CD4-positive, CD25-positive, alpha-beta regulatory T cell (primary cell): ENCODE measurements at regions not wholly inside any gene's neighbourhood (a gene's known extent, or its start where the extent isn't known, plus 50 kb on each side); places are given as distances from the start of the nearest gene placed in this dataset.

Source experiments
- ATAC-seq, 2 donors: fragments of 150-1000 bp; cut with Tn5 transposase; one replicate each; pipeline ENCODE4 v1.10.0; 2021; ENCODE audit warnings: low read depth in 2 of 2, moderate number of reproducible peaks in 2 of 2, moderate library complexity in 1 of 2
- DNase-seq, 3 donors: peaks; one replicate each; pipeline versions ENCODE4 v3.0.0 to v3.0.0-alpha.2; 2012 to 2022; ENCODE audit warnings: mixed read lengths in 1 of 3
- H3K27ac ChIP-seq: one replicate; pipeline ENCODE4 v1.7.0; 2013; ENCODE audit warnings: mild to moderate bottlenecking, low read length; ENCODE audit not compliant: insufficient read depth, poor library complexity, severe bottlenecking
- H3K27me3 ChIP-seq: one replicate; pipeline ENCODE4 v1.7.0; 2013; ENCODE audit warnings: low read length; ENCODE audit not compliant: control insufficient read depth, insufficient read depth
- H3K36me3 ChIP-seq: one replicate; pipeline ENCODE4 v1.7.0; 2013; ENCODE audit warnings: mild to moderate bottlenecking, low read length, moderate library complexity; ENCODE audit not compliant: control insufficient read depth, insufficient read depth
- H3K4me1 ChIP-seq: 2 replicates; pipeline ENCODE4 v1.7.0; 2013; ENCODE audit warnings: mild to moderate bottlenecking, low read length; ENCODE audit not compliant: insufficient read depth, control insufficient read depth, poor library complexity, severe bottlenecking
- H3K4me3 ChIP-seq: one replicate; pipeline ENCODE4 v1.7.0; 2013; ENCODE audit warnings: low read depth, mild to moderate bottlenecking, low read length, moderate library complexity
- H3K9me3 ChIP-seq, 2 experiments: 1 replicate in 1 of 2; 2 replicates in 1 of 2; pipeline ENCODE4 v1.7.0; 2013; ENCODE audit warnings: low read length in 2 of 2, mild to moderate bottlenecking in 1 of 2, moderate library complexity in 1 of 2; ENCODE audit not compliant: control insufficient read depth in 2 of 2
- H3K27ac Mint-ChIP-seq, 3 donors: one replicate each; pipeline ENCODE4 v1.8.0; 2020 to 2022; ENCODE audit warnings: mild to moderate bottlenecking in 3 of 3, mixed read lengths in 3 of 3, moderate library complexity in 2 of 3
- H3K27me3 Mint-ChIP-seq: one replicate; pipeline ENCODE4 v1.8.0; 2022; ENCODE audit warnings: mild to moderate bottlenecking, mixed read lengths
- H3K36me3 Mint-ChIP-seq: one replicate; pipeline ENCODE4 v1.8.0; 2020; ENCODE audit warnings: mixed read lengths
- H3K4me1 Mint-ChIP-seq, 4 donors: one replicate each; pipeline ENCODE4 v1.8.0; 2020 to 2022; ENCODE audit warnings: mixed read lengths in 4 of 4, mild to moderate bottlenecking in 1 of 4
- H3K4me3 Mint-ChIP-seq, 4 donors: one replicate each; pipeline ENCODE4 v1.8.0; 2020 to 2022; ENCODE audit warnings: mild to moderate bottlenecking in 4 of 4, mixed read lengths in 4 of 4, moderate library complexity in 3 of 4
- H3K9me3 Mint-ChIP-seq, 7 donors: one replicate each; pipeline ENCODE4 v1.8.0; 2020 to 2022; ENCODE audit warnings: mixed read lengths in 7 of 7, mild to moderate bottlenecking in 3 of 7, moderate library complexity in 2 of 7

GRCh38 chr6:50271266-50271665 is 221.5 kb upstream of the DEFB112 start:
- no peaks in the 10 kb centered on the region for H3K27me3 Mint-ChIP-seq
- H3K4me3 Mint-ChIP-seq = no peak overlapping the region
- DNase-seq (no peak), ATAC-seq (no peak)
- Histone ChIP-seq H3K4me1 (no peaks in the 10 kb centered on the region), H3K9me3 (no peaks in the 10 kb centered on the region), H3K27ac (no peak overlapping the region), H3K4me3 (no peak overlapping the region), H3K27me3 (no peaks in the 10 kb centered on the region), H3K36me3 (no peaks in the 10 kb centered on the region)
- H3K9me3 Mint-ChIP-seq = peaks cover 0 to 13% (median 6%) of the 10 kb centered on the region in 7 donors
- H3K36me3 Mint-ChIP-seq = no peaks in the 10 kb centered on the region
- no peaks in the 10 kb centered on the region for H3K4me1 Mint-ChIP-seq
- no peak overlapping the region for H3K27ac Mint-ChIP-seq

DNA sequence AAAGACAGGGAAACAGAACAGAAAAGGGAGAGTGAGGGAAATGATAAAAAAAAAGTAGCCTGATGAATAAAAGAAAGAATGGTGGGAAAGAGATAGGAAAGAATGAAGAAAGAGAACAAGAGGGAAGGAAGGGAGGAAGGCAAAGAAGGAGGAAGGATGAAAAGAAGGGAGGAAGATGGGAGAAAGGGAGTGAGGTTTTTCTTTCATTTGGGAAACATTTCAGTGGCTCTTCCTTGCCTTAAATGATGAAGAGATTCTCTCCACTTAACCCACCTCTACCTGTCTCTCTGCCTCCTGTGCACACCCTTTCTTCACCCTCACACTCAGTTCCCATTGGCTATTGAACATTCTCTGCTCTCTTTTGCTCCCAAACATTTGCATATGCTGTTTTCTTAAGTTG is 222.1 kb upstream of the DEFB112 start:
- Histone ChIP-seq H3K36me3 (no peaks in the 10 kb centered on the region), H3K4me1 (no peaks in the 10 kb centered on the region), H3K27ac (no peak overlapping the region), H3K9me3 (no peaks in the 10 kb centered on the region), H3K27me3 (no peaks in the 10 kb centered on the region), H3K4me3 (no peak overlapping the region)
- H3K27ac Mint-ChIP-seq = no peak overlapping the region
- ATAC-seq (no peak), DNase-seq (no peak)
- H3K4me1 Mint-ChIP-seq = no peaks in the 10 kb centered on the region
- no peaks in the 10 kb centered on the region for H3K27me3 Mint-ChIP-seq
- H3K4me3 Mint-ChIP-seq = no peak overlapping the region
- H3K36me3 Mint-ChIP-seq = no peaks in the 10 kb centered on the region
- H3K9me3 Mint-ChIP-seq = peaks cover 0 to 13% (median 6%) of the 10 kb centered on the region in 7 donors

DNA sequence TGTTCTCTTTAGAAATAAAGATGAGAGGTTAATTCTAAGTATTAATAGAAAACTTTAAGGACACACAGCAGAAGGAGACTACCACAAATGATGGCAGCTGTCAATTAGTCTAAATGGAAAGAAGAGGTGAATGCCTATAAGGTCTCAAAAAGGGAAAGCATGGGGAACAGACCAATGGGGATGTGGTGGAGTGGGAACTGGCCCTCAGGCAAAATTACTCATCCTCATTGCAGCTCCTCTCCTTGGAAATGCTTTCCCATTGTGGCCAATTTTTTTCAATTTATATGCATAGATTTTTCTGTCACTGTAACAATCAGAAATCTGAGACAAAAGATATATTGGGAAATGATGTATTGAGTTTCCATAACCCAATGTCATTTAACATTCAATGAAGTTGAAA is 222.9 kb upstream of the DEFB112 start:
- H3K36me3 ChIP-seq = no peaks in the 10 kb centered on the region
- H3K4me1 ChIP-seq = no peaks in the 10 kb centered on the region
- ATAC-seq (no peak), DNase-seq (no peak)
- peaks cover 0 to 11% (median 6%) of the 10 kb centered on the region in 7 donors for H3K9me3 Mint-ChIP-seq
- no peak overlapping the region for H3K4me3 ChIP-seq
- no peaks in the 10 kb centered on the region for H3K9me3 ChIP-seq
- no peaks in the 10 kb centered on the region for H3K4me1 Mint-ChIP-seq
- H3K36me3 Mint-ChIP-seq = no peaks in the 10 kb centered on the region
- H3K27ac Mint-ChIP-seq = no peak overlapping the region
- H3K4me3 Mint-ChIP-seq = no peak overlapping the region
- no peak overlapping the region for H3K27ac ChIP-seq
- no peaks in the 10 kb centered on the region for H3K27me3 ChIP-seq
- no peaks in the 10 kb centered on the region for H3K27me3 Mint-ChIP-seq

DNA sequence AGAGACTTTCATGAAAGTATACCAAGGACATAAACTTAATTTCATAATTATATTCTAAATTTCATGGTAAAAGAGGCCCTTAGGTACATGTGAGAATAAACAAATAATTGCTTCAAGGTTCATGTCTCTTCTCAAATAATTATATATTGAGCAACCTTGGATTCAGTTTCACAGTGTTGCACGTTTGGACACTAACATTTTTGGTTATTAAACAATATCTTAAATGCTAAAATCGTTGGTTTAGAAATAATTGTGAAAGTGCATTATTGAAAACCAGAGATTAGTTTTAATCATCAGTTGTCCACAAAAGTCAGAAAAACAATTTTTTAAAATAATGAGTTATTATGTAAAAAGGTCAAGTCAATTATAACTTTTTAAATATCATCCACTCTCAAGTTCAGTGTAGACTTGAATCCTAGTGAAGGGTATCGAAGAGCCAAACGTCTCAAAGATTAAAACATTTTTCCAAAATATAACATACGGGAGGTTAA is 227.1 kb upstream of the DEFB112 start:
- Histone ChIP-seq H3K27ac (no peak overlapping the region), H3K9me3 (no peaks in the 10 kb centered on the region), H3K36me3 (no peaks in the 10 kb centered on the region), H3K27me3 (no peaks in the 10 kb centered on the region), H3K4me3 (no peak overlapping the region), H3K4me1 (no peaks in the 10 kb centered on the region)
- DNase-seq (no peak), ATAC-seq (no peak)
- Mint-ChIP-seq H3K9me3 (peaks cover 2 to 16% (median 9%) of the 10 kb centered on the region in 7 donors), H3K27me3 (no peaks in the 10 kb centered on the region), H3K36me3 (no peaks in the 10 kb centered on the region), H3K27ac (no peak overlapping the region), H3K4me3 (no peak overlapping the region), H3K4me1 (no peaks in the 10 kb centered on the region)

GRCh38 chr6:50277774-50278173 is 228.0 kb upstream of the DEFB112 start:
- no peak overlapping the region for H3K27ac Mint-ChIP-seq
- H3K36me3 ChIP-seq = no peaks in the 10 kb centered on the region
- no peak overlapping the region for H3K27ac ChIP-seq
- no peaks in the 10 kb centered on the region for H3K4me1 Mint-ChIP-seq
- H3K9me3 Mint-ChIP-seq = peaks cover 2 to 16% (median 9%) of the 10 kb centered on the region in 7 donors
- H3K27me3 ChIP-seq = no peaks in the 10 kb centered on the region
- no peak overlapping the region for H3K4me3 Mint-ChIP-seq
- no peaks in the 10 kb centered on the region for H3K4me1 ChIP-seq
- ATAC-seq (no peak), DNase-seq (no peak)
- H3K4me3 ChIP-seq = no peak overlapping the region
- no peaks in the 10 kb centered on the region for H3K27me3 Mint-ChIP-seq
- H3K36me3 Mint-ChIP-seq = no peaks in the 10 kb centered on the region
- no peaks in the 10 kb centered on the region for H3K9me3 ChIP-seq

DNA sequence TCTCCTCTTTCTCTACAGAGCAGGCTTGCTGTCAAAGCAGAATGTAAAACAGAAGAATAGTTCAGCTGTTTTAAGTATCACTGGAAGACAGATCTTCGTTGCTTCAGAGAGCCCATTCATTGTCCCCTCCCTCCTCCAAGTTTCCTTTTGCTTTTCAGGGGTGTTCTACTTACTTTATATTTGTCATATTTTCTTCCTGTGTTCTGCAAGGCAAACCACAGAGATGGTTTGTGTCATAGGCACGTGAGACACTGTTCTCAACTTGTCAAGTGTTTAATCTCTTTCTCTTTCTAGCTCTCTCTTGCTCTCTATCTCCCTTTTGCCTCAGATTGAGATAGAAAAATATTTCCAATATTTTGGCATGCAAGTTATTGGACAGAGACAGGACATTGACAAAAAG is 228.9 kb upstream of the DEFB112 start:
- no peak overlapping the region for H3K4me3 Mint-ChIP-seq
- H3K27ac ChIP-seq = no peak overlapping the region
- H3K9me3 Mint-ChIP-seq = peaks cover 2 to 16% (median 9%) of the 10 kb centered on the region in 7 donors
- peak overlapping the region in 1 of 3 donors; percentile 72 for H3K27ac Mint-ChIP-seq
- DNase-seq (no peak), ATAC-seq (no peak)
- no peaks in the 10 kb centered on the region for H3K4me1 Mint-ChIP-seq
- H3K27me3 ChIP-seq = no peaks in the 10 kb centered on the region
- no peaks in the 10 kb centered on the region for H3K9me3 ChIP-seq
- no peaks in the 10 kb centered on the region for H3K4me1 ChIP-seq
- no peaks in the 10 kb centered on the region for H3K36me3 ChIP-seq
- H3K4me3 ChIP-seq = no peak overlapping the region
- no peaks in the 10 kb centered on the region for H3K36me3 Mint-ChIP-seq
- H3K27me3 Mint-ChIP-seq = no peaks in the 10 kb centered on the region

- no peak overlapping the region for H3K4me3 ChIP-seq
- Mint-ChIP-seq H3K27ac (no peak overlapping the region), H3K9me3 (peaks cover 0 to 11% (median 2%) of the 10 kb centered on the region in 7 donors), H3K4me3 (no peak overlapping the region), H3K36me3 (no peaks in the 10 kb centered on the region), H3K27me3 (no peaks in the 10 kb centered on the region), H3K4me1 (no peaks in the 10 kb centered on the region)
- no peaks in the 10 kb centered on the region for H3K27me3 ChIP-seq
- H3K9me3 ChIP-seq = no peaks in the 10 kb centered on the region
- ATAC-seq = no peak
- no peak overlapping the region for H3K27ac ChIP-seq
- no peak for DNase-seq
- no peaks in the 10 kb centered on the region for H3K36me3 ChIP-seq
- no peaks in the 10 kb centered on the region for H3K4me1 ChIP-seq
These were observed 236.0 kb upstream of the DEFB112 start for GRCh38 chr6:50285735-50286134.

DNA sequence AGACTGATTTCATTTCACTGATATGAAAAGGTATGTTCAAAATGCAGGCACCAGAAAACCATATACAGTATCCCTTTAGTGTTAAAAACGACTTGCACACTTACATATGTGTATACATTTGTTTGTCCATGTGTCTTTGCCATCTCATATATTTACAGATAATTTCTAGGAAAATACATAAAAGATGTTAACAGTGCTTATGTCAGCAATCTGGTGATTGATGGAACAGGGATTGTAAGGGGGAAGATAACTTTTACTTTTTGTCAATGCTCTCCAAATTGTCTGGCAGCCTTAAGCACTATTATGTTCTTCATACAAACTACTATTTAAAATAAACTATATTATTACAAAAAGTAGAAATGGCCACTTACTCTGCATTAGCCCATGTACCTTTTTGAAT is 238.5 kb upstream of the DEFB112 start:
- peaks cover 0 to 12% (median 3%) of the 10 kb centered on the region in 7 donors for H3K9me3 Mint-ChIP-seq
- H3K27me3 Mint-ChIP-seq = no peaks in the 10 kb centered on the region
- Histone ChIP-seq H3K27me3 (no peaks in the 10 kb centered on the region), H3K4me3 (no peak overlapping the region), H3K27ac (no peak overlapping the region), H3K4me1 (no peaks in the 10 kb centered on the region), H3K36me3 (no peaks in the 10 kb centered on the region), H3K9me3 (no peaks in the 10 kb centered on the region)
- ATAC-seq (no peak), DNase-seq (no peak)
- no peak overlapping the region for H3K27ac Mint-ChIP-seq
- no peaks in the 10 kb centered on the region for H3K4me1 Mint-ChIP-seq
- no peak overlapping the region for H3K4me3 Mint-ChIP-seq
- H3K36me3 Mint-ChIP-seq = no peaks in the 10 kb centered on the region
